ENCODE measurements at regions not wholly inside any gene's neighbourhood (a gene's known extent, or its start where the extent isn't known, plus 50 kb on each side); places are given as distances from the start of the nearest gene placed in this dataset.
"Not testable (repeated sequence)": the region's sequence is repeated elsewhere in the genome, so short reads cannot be mapped to it uniquely, and the experiment has no call there.

DNA sequence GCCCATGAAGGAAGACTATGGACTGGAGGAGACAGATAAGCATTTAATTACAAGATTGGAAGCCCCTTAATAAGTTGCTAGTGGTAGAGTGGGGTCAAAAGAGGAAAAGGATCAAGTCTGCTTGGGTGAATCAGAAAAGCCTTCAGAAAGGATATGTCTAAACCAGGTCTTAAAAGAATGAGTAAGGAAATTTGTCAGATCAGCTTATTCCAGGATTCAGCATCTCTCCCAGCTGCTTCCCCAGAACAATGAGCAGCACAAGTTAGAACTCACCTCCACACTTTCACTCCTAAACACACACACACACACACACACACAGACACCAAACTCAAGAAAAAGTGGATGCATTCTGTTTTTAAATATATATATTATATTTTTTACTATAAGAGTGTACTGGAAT is 166.5 kb downstream of the CPEB2 start:
- TF ChIP-seq CTCF (IDR thresholded peaks at IDR 0.05) = no peak
- no peaks in the 10 kb centered on the region for H3K27me3 ChIP-seq
- no peaks in the 10 kb centered on the region for H3K36me3 ChIP-seq
- H3K4me1 ChIP-seq = no peaks in the 10 kb centered on the region
- no peak overlapping the region for H3K4me3 ChIP-seq
- H3K9me3 ChIP-seq = peaks cover 0 to 14% of the 10 kb centered on the region in 2 donors
- no peak overlapping the region for H3K27ac ChIP-seq
- DNase-seq = no peak
- ATAC-seq = no peak
- intact Hi-C loops (cut with DNase I) = no loop called here

DNA sequence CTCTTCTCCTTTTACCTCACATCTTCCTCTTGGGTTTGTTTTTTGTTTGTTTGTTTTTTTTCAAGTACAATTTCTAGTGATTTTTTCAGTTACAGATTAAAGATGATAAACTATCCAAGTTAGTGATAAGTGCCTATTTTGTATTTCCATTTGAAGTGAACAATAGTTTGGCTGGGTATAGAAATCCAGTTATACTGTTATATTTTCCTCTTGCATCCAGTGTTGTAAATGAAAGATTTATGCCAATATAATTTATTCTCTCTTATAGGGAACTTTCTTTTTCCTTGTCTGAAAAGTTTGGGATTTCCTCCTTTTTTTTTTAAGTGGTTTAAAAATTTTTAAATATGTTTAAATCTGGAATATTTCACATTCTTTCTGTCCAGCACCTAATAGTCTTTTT is 169.4 kb downstream of the CPEB2 start:
- Histone ChIP-seq H3K9me3 (peaks cover 0 to 14% of the 10 kb centered on the region in 2 donors), H3K4me1 (no peaks in the 10 kb centered on the region), H3K27ac (no peak overlapping the region), H3K36me3 (no peaks in the 10 kb centered on the region), H3K4me3 (no peak overlapping the region), H3K27me3 (no peaks in the 10 kb centered on the region)
- no peak for DNase-seq
- TF ChIP-seq CTCF (IDR thresholded peaks at IDR 0.05) = no peak
- intact Hi-C loops (cut with DNase I) = no loop called here
- no peak for ATAC-seq

DNA sequence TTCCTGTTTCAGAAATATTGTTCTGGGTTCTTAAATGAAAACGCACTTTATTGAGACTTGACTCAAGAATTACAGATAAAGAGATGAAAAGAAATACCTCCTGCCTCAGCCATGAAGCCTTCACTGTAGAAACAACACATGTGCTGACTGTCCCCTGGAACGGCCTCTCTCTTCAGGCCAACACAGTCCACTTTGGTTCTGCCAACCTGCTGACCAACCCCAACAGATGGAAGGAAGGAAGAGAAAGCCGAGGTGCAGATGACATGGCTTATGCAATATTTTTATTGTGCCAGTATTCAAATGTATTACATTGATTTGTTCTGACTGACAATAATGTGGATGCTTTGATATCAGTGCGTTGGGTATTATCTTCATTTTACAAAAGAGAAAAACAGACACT is 171.0 kb downstream of the CPEB2 start:
- Histone ChIP-seq H3K36me3 (no peaks in the 10 kb centered on the region), H3K27me3 (no peaks in the 10 kb centered on the region), H3K4me1 (no peaks in the 10 kb centered on the region), H3K9me3 (peaks cover 0 to 14% of the 10 kb centered on the region in 2 donors), H3K27ac (no peak overlapping the region), H3K4me3 (no peak overlapping the region)
- ATAC-seq = no peak
- DNase-seq = no peak
- intact Hi-C loops (cut with DNase I) = no loop called here
- TF ChIP-seq CTCF (IDR thresholded peaks at IDR 0.05) = no peak

DNA sequence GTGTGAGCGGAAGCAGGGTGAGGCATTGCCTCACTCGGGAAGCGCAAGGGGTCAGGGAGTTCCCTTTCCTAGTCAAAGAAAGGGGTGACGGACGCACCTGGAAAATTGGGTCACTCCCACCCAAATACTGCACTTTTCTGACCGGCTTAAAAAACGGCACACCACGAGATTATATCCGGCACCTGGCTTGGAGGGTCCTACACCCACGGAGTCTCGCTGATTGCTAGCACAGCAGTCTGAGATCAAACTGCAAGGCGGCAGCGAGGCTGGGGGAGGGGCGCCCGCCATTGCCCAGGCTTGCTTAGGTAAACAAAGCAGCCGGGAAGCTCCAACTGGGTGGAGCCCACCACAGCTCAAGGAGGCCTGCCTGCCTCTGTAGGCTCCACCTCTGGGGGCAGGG is 171.9 kb downstream of the CPEB2 start:
- H3K4me1 ChIP-seq; ATAC-seq; intact Hi-C loops (cut with DNase I); H3K27me3 ChIP-seq; H3K36me3 ChIP-seq; H3K27ac ChIP-seq; H3K4me3 ChIP-seq; DNase-seq: not testable (repeated sequence)
- peaks cover 0 to 14% of the 10 kb centered on the region in 2 donors for H3K9me3 ChIP-seq

DNA sequence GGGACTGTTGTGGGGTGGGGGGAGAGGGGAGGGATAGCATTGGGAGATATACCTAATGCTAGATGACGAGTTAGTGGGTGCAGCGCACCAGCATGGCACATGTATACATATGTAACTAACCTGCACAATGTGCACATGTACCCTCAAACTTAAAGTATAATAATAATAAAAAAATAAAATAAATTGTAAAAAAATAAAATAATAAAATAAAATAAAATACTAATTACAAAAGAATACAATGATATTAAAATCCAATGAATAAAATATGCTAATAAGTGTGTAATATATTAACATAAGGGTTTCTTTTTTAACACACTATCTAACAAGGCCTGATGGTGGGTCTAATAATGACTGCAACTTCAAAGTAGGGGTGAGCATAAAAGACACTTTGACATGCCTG is 177.6 kb downstream of the CPEB2 start:
- ATAC-seq; intact Hi-C loops (cut with DNase I); H3K27me3 ChIP-seq; H3K36me3 ChIP-seq; H3K9me3 ChIP-seq; H3K4me3 ChIP-seq; H3K4me1 ChIP-seq; H3K27ac ChIP-seq; DNase-seq: not testable (repeated sequence)

- no peaks in the 10 kb centered on the region for H3K4me1 ChIP-seq
- intact Hi-C loops (cut with DNase I) = no loop called here
Observed at GRCh38 chr4:15182600-15183220, 180.4 kb downstream of the CPEB2 start.

More at GRCh38 chr4:15182600-15183220, 180.4 kb downstream of the CPEB2 start:
- ATAC-seq (no peak), DNase-seq (no peak)
- no peak overlapping the region for H3K27ac ChIP-seq
- no peak for TF ChIP-seq CTCF (IDR thresholded peaks at IDR 0.05)
- H3K36me3 ChIP-seq = no peaks in the 10 kb centered on the region
- no peak overlapping the region for H3K4me3 ChIP-seq
- no peaks in the 10 kb centered on the region for H3K27me3 ChIP-seq
- H3K9me3 ChIP-seq = no peaks in the 10 kb centered on the region

Measured in left lung (tissue), 4 donors.